OCI-LY3 (cell line): ENCODE measurements at regions not wholly inside any gene's neighbourhood (a gene's known extent, or its start where the extent isn't known, plus 50 kb on each side); places are given as distances from the start of the nearest gene placed in this dataset.
"Not testable (repeated sequence)": the region's sequence is repeated elsewhere in the genome, so short reads cannot be mapped to it uniquely, and the experiment has no call there.

Experiments used
- CTCF ChIP-seq: fragments of 200-600, 300-600 bp; sonication (generic); IDR thresholded peaks from 2 replicates; pipeline ENCODE4 v1.5.1; 2014; ENCODE audit warnings: antibody characterized with exemption, low read length, low read depth
- EZH2phosphoT487 ChIP-seq: fragments of 200-600 bp; shearing (Covaris generic); IDR thresholded peaks from 2 replicates; pipeline ENCODE4 v1.6.1; 2018; ENCODE audit warnings: antibody characterized with exemption, mixed run types, low read depth

- not testable (repeated sequence) for TF ChIP-seq CTCF, EZH2phosphoT487
Observed at GRCh38 chr4:82279550-82279949, 94.2 kb downstream of the HNRNPD start.
